HUES6 (cell line): ENCODE measurements at regions not wholly inside any gene's neighbourhood (a gene's known extent, or its start where the extent isn't known, plus 50 kb on each side); places are given as distances from the start of the nearest gene placed in this dataset.
"Not testable (repeated sequence)": the region's sequence is repeated elsewhere in the genome, so short reads cannot be mapped to it uniquely, and the experiment has no call there.

Source experiments
- H3K27ac ChIP-seq: 2 replicates; pipeline ENCODE4 v1.7.0; 2013; ENCODE audit warnings: low read depth, mild to moderate bottlenecking, low read length, inconsistent platforms
- H3K27me3 ChIP-seq: 2 replicates; pipeline ENCODE4 v1.6.1; 2013; ENCODE audit warnings: low read length; ENCODE audit not compliant: control insufficient read depth, insufficient read depth
- H3K36me3 ChIP-seq: 2 replicates; pipeline ENCODE4 v1.6.1; 2013; ENCODE audit warnings: low read length; ENCODE audit not compliant: control insufficient read depth, insufficient read depth
- H3K4me1 ChIP-seq: 2 replicates; pipeline ENCODE4 v1.6.1; 2013; ENCODE audit warnings: low read length; ENCODE audit not compliant: control insufficient read depth, insufficient read depth
- H3K4me3 ChIP-seq: 2 replicates; pipeline ENCODE4 v1.5.1; 2013; ENCODE audit warnings: low read depth, low read length
- H3K9ac ChIP-seq: one replicate; pipeline ENCODE4 v1.6.1; 2013; ENCODE audit warnings: mild to moderate bottlenecking, low read length
- H3K9me3 ChIP-seq: 2 replicates; pipeline ENCODE4 v1.6.1; 2013; ENCODE audit warnings: low read depth, low read length; ENCODE audit not compliant: control insufficient read depth, insufficient read depth

- H3K4me3 ChIP-seq = no peak overlapping the region
- peaks cover 20% of the 10 kb centered on the region for H3K9me3 ChIP-seq
- no peak overlapping the region for H3K27ac ChIP-seq
- H3K36me3 ChIP-seq = no peaks in the 10 kb centered on the region
- no peak overlapping the region for H3K9ac ChIP-seq
- no peaks in the 10 kb centered on the region for H3K27me3 ChIP-seq
- H3K4me1 ChIP-seq = peaks cover 14% of the 10 kb centered on the region
Observed at GRCh38 chr17:68760141-68760475, 158.9 kb upstream of the FAM20A start.

- H3K9ac ChIP-seq = peak overlapping the region; percentile 82
Observed at GRCh38 chr17:68759343-68760140, 158.4 kb upstream of the FAM20A start.

GRCh38 chr17:68759002-68759342, 157.8 kb upstream of the FAM20A start:
- Histone ChIP-seq H3K27ac (peak overlapping the region; percentile 95), H3K4me1 (peaks cover 14% of the 10 kb centered on the region), H3K9me3 (peaks cover 24% of the 10 kb centered on the region), H3K36me3 (no peaks in the 10 kb centered on the region), H3K9ac (peak overlapping the region; percentile 82), H3K27me3 (no peaks in the 10 kb centered on the region), H3K4me3 (no peak overlapping the region)

More at GRCh38 chr17:68759343-68760140, 158.4 kb upstream of the FAM20A start:
- no peaks in the 10 kb centered on the region for H3K27me3 ChIP-seq
- H3K4me1 ChIP-seq = peaks cover 14% of the 10 kb centered on the region
- peak overlapping the region; percentile 40 for H3K4me3 ChIP-seq
- peak overlapping the region; percentile 95 for H3K27ac ChIP-seq
- no peaks in the 10 kb centered on the region for H3K36me3 ChIP-seq
- peaks cover 21% of the 10 kb centered on the region for H3K9me3 ChIP-seq

GRCh38 chr17:68757866-68758757, 156.9 kb upstream of the FAM20A start:
- H3K36me3 ChIP-seq = not testable (repeated sequence)

GRCh38 chr17:68753985-68754769, 153.0 kb upstream of the FAM20A start:
- H3K4me1 ChIP-seq = peaks cover 19% of the 10 kb centered on the region
- no peaks in the 10 kb centered on the region for H3K27me3 ChIP-seq
- H3K27ac ChIP-seq = no peak overlapping the region
- H3K36me3 ChIP-seq = no peaks in the 10 kb centered on the region
- peaks cover 24% of the 10 kb centered on the region for H3K9me3 ChIP-seq
- no peak overlapping the region for H3K4me3 ChIP-seq
- no peak overlapping the region for H3K9ac ChIP-seq

More at GRCh38 chr17:68757866-68758757, 156.9 kb upstream of the FAM20A start:
- H3K9me3 ChIP-seq = peaks cover 24% of the 10 kb centered on the region
- H3K9ac ChIP-seq, H3K4me3 ChIP-seq, H3K27me3 ChIP-seq: not testable (repeated sequence)
- peak overlapping the region; percentile 95; the same call in 1 of the 2 replicates for H3K27ac ChIP-seq
- H3K4me1 ChIP-seq = peaks cover 14% of the 10 kb centered on the region

- H3K4me1 ChIP-seq = peaks cover 15% of the 10 kb centered on the region
- peaks cover 12% of the 10 kb centered on the region for H3K9me3 ChIP-seq
- peak overlapping the region; percentile 29; the same call in 1 of the 2 replicates for H3K4me3 ChIP-seq
- H3K9ac ChIP-seq = peak overlapping the region; percentile 63
- H3K27ac ChIP-seq = peak overlapping the region; percentile 81
- H3K36me3 ChIP-seq = no peaks in the 10 kb centered on the region
- H3K27me3 ChIP-seq = no peaks in the 10 kb centered on the region
Observed at GRCh38 chr17:68750208-68750562, 149.0 kb upstream of the FAM20A start.

- H3K9me3 ChIP-seq = peaks cover 18% of the 10 kb centered on the region
- peak overlapping the region; percentile 29; the same call in 1 of the 2 replicates for H3K4me3 ChIP-seq
- H3K36me3 ChIP-seq = no peaks in the 10 kb centered on the region
- H3K27ac ChIP-seq = peak overlapping the region; percentile 81
- H3K9ac ChIP-seq = peak overlapping the region; percentile 63
- no peaks in the 10 kb centered on the region for H3K27me3 ChIP-seq
- H3K4me1 ChIP-seq = peaks cover 15% of the 10 kb centered on the region
Observed at GRCh38 chr17:68749349-68750207, 148.4 kb upstream of the FAM20A start.

- H3K9ac ChIP-seq = no peak overlapping the region
- no peaks in the 10 kb centered on the region for H3K27me3 ChIP-seq
- no peaks in the 10 kb centered on the region for H3K36me3 ChIP-seq
- H3K4me1 ChIP-seq = peaks cover 15% of the 10 kb centered on the region
- no peak overlapping the region for H3K27ac ChIP-seq
- H3K4me3 ChIP-seq = no peak overlapping the region
- H3K9me3 ChIP-seq = peaks cover 21% of the 10 kb centered on the region
Observed at GRCh38 chr17:68748381-68748780, 147.2 kb upstream of the FAM20A start.

GRCh38 chr17:68740555-68741447, 139.6 kb upstream of the FAM20A start:
- H3K27ac ChIP-seq = no peak overlapping the region
- H3K9me3 ChIP-seq = peaks cover 35% of the 10 kb centered on the region
- no peak overlapping the region for H3K4me3 ChIP-seq
- no peaks in the 10 kb centered on the region for H3K36me3 ChIP-seq
- H3K9ac ChIP-seq = no peak overlapping the region
- no peaks in the 10 kb centered on the region for H3K27me3 ChIP-seq
- H3K4me1 ChIP-seq = peaks cover 11% of the 10 kb centered on the region; the same call in 1 of the 2 replicates
